Activated CD8-positive, alpha-beta memory T cell treated with anti-CD3 and anti-CD28 coated beads, Interleukin-2, amount 10 ng/mL, durations not matched to agents 7 days and 5 days (primary cell): ENCODE measurements at regions not wholly inside any gene's neighbourhood (a gene's known extent, or its start where the extent isn't known, plus 50 kb on each side); places are given as distances from the start of the nearest gene placed in this dataset.

Experiments
- ATAC-seq: fragments of 150-1000 bp; cut with Tn5 transposase; one replicate; pipeline ENCODE4 v1.10.0; 2021; ENCODE audit warnings: moderate library complexity
- CTCF ChIA-PET: fragments of 350-600 bp; sonication (Branson Sonifier 250); formaldehyde crosslinking; loops from one replicate; lab custom pipeline; 2021; ENCODE audit warnings: antibody characterized with exemption; lab: Charles Lee
- DNase-seq: peaks from one replicate; pipeline ENCODE4 v3.0.0-alpha.2; 2020
- H3K27ac Mint-ChIP-seq: one replicate; pipeline ENCODE4 v1.8.0; 2021; ENCODE audit warnings: mild to moderate bottlenecking, mixed read lengths
- H3K27me3 Mint-ChIP-seq: one replicate; pipeline ENCODE4 v1.8.0; 2021; ENCODE audit warnings: mixed read lengths
- H3K36me3 Mint-ChIP-seq: one replicate; pipeline ENCODE4 v1.8.0; 2021; ENCODE audit warnings: mild to moderate bottlenecking, mixed read lengths
- H3K4me1 Mint-ChIP-seq: one replicate; pipeline ENCODE4 v1.8.0; 2021; ENCODE audit warnings: mixed read lengths
- H3K4me3 Mint-ChIP-seq: one replicate; pipeline ENCODE4 v1.8.0; 2021; ENCODE audit warnings: mild to moderate bottlenecking, moderate library complexity, mixed read lengths
- H3K9me3 Mint-ChIP-seq: one replicate; pipeline ENCODE4 v1.8.0; 2022; ENCODE audit warnings: low read depth, mixed read lengths

GRCh38 chr22:49372111-49372529, 455.6 kb downstream of the BRD1 start:
- CTCF ChIA-PET, result no interaction called here
- no peaks in the 10 kb centered on the region for H3K36me3 Mint-ChIP-seq
- no peaks in the 10 kb centered on the region for H3K27me3 Mint-ChIP-seq
- H3K4me1 Mint-ChIP-seq, result no peaks in the 10 kb centered on the region
- ATAC-seq (no peak), DNase-seq (peak; percentile 28)
- no peaks in the 10 kb centered on the region for H3K9me3 Mint-ChIP-seq
- H3K4me3 Mint-ChIP-seq, result no peak overlapping the region
- no peak overlapping the region for H3K27ac Mint-ChIP-seq

GRCh38 chr22:49371325-49372110, 456.2 kb downstream of the BRD1 start:
- H3K4me1 Mint-ChIP-seq, result no peaks in the 10 kb centered on the region
- CTCF ChIA-PET, result no interaction called here
- H3K4me3 Mint-ChIP-seq, result no peak overlapping the region
- no peaks in the 10 kb centered on the region for H3K36me3 Mint-ChIP-seq
- H3K27ac Mint-ChIP-seq, result no peak overlapping the region
- H3K27me3 Mint-ChIP-seq, result no peaks in the 10 kb centered on the region
- ATAC-seq (no peak), DNase-seq (peak; percentile 31)
- H3K9me3 Mint-ChIP-seq, result no peaks in the 10 kb centered on the region

GRCh38 chr22:49370627-49371301, 456.9 kb downstream of the BRD1 start:
- ATAC-seq, result no peak
- Mint-ChIP-seq H3K4me1 (no peaks in the 10 kb centered on the region), H3K9me3 (no peaks in the 10 kb centered on the region), H3K36me3 (no peaks in the 10 kb centered on the region), H3K27me3 (no peaks in the 10 kb centered on the region), H3K4me3 (no peak overlapping the region), H3K27ac (no peak overlapping the region)
- CTCF ChIA-PET, result no interaction called here
- DNase-seq, result peak; percentile 18

- Mint-ChIP-seq H3K27me3 (no peaks in the 10 kb centered on the region), H3K4me1 (no peaks in the 10 kb centered on the region), H3K4me3 (no peak overlapping the region), H3K36me3 (no peaks in the 10 kb centered on the region), H3K9me3 (no peaks in the 10 kb centered on the region), H3K27ac (no peak overlapping the region)
- CTCF ChIA-PET, result no interaction called here
- DNase-seq (peak; percentile 32), ATAC-seq (no peak)
These were observed 457.7 kb downstream of the BRD1 start for GRCh38 chr22:49369726-49370626.

- no peak overlapping the region for H3K4me3 Mint-ChIP-seq
- CTCF ChIA-PET, result no interaction called here
- H3K9me3 Mint-ChIP-seq, result no peaks in the 10 kb centered on the region
- H3K27ac Mint-ChIP-seq, result no peak overlapping the region
- H3K27me3 Mint-ChIP-seq, result no peaks in the 10 kb centered on the region
- DNase-seq, result peak; percentile 25
- H3K4me1 Mint-ChIP-seq, result no peaks in the 10 kb centered on the region
- ATAC-seq, result no peak
- H3K36me3 Mint-ChIP-seq, result no peaks in the 10 kb centered on the region
These were observed 458.5 kb downstream of the BRD1 start for GRCh38 chr22:49368976-49369725.

- Mint-ChIP-seq H3K9me3 (no peaks in the 10 kb centered on the region), H3K27me3 (no peaks in the 10 kb centered on the region), H3K36me3 (no peaks in the 10 kb centered on the region), H3K4me3 (no peak overlapping the region), H3K4me1 (no peaks in the 10 kb centered on the region), H3K27ac (no peak overlapping the region)
- DNase-seq (peak; percentile 25), ATAC-seq (no peak)
- CTCF ChIA-PET, result no interaction called here
These were observed 459.3 kb downstream of the BRD1 start for GRCh38 chr22:49368221-49368975.

GRCh38 chr22:49367041-49367697, 460.5 kb downstream of the BRD1 start:
- Mint-ChIP-seq H3K4me3 (no peak overlapping the region), H3K27ac (no peak overlapping the region), H3K4me1 (no peaks in the 10 kb centered on the region), H3K36me3 (no peaks in the 10 kb centered on the region), H3K27me3 (no peaks in the 10 kb centered on the region), H3K9me3 (no peaks in the 10 kb centered on the region)
- no peak for DNase-seq
- CTCF ChIA-PET, result no interaction called here
- ATAC-seq, result no peak

- Mint-ChIP-seq H3K4me1 (no peaks in the 10 kb centered on the region), H3K4me3 (no peak overlapping the region), H3K27me3 (no peaks in the 10 kb centered on the region), H3K27ac (no peak overlapping the region), H3K36me3 (no peaks in the 10 kb centered on the region), H3K9me3 (no peaks in the 10 kb centered on the region)
- no peak for DNase-seq
- CTCF ChIA-PET, result no interaction called here
- no peak for ATAC-seq
These were observed 461.2 kb downstream of the BRD1 start for GRCh38 chr22:49366437-49366836.

- no peaks in the 10 kb centered on the region for H3K9me3 Mint-ChIP-seq
- H3K27me3 Mint-ChIP-seq, result no peaks in the 10 kb centered on the region
- DNase-seq (no peak), ATAC-seq (no peak)
- CTCF ChIA-PET, result no interaction called here
- H3K27ac Mint-ChIP-seq, result no peak overlapping the region
- no peaks in the 10 kb centered on the region for H3K36me3 Mint-ChIP-seq
- H3K4me3 Mint-ChIP-seq, result no peak overlapping the region
- H3K4me1 Mint-ChIP-seq, result no peaks in the 10 kb centered on the region
These were observed 461.8 kb downstream of the BRD1 start for GRCh38 chr22:49365910-49366309.

- no peaks in the 10 kb centered on the region for H3K4me1 Mint-ChIP-seq
- ATAC-seq (no peak), DNase-seq (peak; percentile 28)
- H3K27ac Mint-ChIP-seq, result no peak overlapping the region
- H3K4me3 Mint-ChIP-seq, result no peak overlapping the region
- H3K36me3 Mint-ChIP-seq, result no peaks in the 10 kb centered on the region
- no peaks in the 10 kb centered on the region for H3K9me3 Mint-ChIP-seq
- H3K27me3 Mint-ChIP-seq, result peaks cover 3% of the 10 kb centered on the region
- CTCF ChIA-PET, result no interaction called here
These were observed 462.4 kb downstream of the BRD1 start for GRCh38 chr22:49365191-49365837.

GRCh38 chr22:49364398-49364797, 463.3 kb downstream of the BRD1 start:
- peaks cover 6% of the 10 kb centered on the region for H3K27me3 Mint-ChIP-seq
- H3K36me3 Mint-ChIP-seq, result no peaks in the 10 kb centered on the region
- DNase-seq, result peak; percentile 29
- H3K4me3 Mint-ChIP-seq, result no peak overlapping the region
- H3K27ac Mint-ChIP-seq, result no peak overlapping the region
- H3K9me3 Mint-ChIP-seq, result no peaks in the 10 kb centered on the region
- no peaks in the 10 kb centered on the region for H3K4me1 Mint-ChIP-seq
- CTCF ChIA-PET, result no interaction called here
- no peak for ATAC-seq
